G401 (cell line): ENCODE measurements at regions not wholly inside any gene's neighbourhood (a gene's known extent, or its start where the extent isn't known, plus 50 kb on each side); places are given as distances from the start of the nearest gene placed in this dataset.

Source experiments
- DNase-seq: peaks from one replicate; pipeline ENCODE4 v3.0.0-alpha.2; 2015; ENCODE audit warnings: low spot score
- in situ Hi-C: cut with HindIII; loops from 2 replicates; pipeline ENCODE4 v1.10.0; 2016; ENCODE audit warnings: low sequenced_read_pairs, mixed read lengths

GRCh38 chr2:122980671-122981070 is 1044.4 kb upstream of the CNTNAP5 start:
- in situ Hi-C loops = no loop called here

DNA sequence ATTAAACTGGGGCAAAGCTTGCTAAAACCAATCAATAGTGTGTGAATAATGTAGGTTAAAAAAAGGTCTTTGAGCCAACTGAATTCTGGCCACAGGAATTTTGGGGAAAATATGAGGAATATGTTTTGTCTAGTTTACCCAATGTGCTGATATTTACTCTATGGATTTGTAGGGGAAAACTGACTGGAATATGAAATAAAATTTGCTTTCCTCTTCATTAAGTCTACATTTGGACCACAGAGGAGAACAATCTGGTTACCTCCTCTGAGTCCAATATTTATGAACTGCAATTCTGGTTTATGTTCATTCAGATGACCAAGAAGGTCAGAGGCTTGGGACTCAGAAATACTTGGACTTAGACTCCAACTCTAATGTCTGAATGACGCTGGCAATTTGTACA is 1042.2 kb upstream of the CNTNAP5 start:
- in situ Hi-C loops = no loop called here
- no peak for DNase-seq

More at GRCh38 chr2:122980671-122981070, 1044.4 kb upstream of the CNTNAP5 start:
- no peak for DNase-seq

DNA sequence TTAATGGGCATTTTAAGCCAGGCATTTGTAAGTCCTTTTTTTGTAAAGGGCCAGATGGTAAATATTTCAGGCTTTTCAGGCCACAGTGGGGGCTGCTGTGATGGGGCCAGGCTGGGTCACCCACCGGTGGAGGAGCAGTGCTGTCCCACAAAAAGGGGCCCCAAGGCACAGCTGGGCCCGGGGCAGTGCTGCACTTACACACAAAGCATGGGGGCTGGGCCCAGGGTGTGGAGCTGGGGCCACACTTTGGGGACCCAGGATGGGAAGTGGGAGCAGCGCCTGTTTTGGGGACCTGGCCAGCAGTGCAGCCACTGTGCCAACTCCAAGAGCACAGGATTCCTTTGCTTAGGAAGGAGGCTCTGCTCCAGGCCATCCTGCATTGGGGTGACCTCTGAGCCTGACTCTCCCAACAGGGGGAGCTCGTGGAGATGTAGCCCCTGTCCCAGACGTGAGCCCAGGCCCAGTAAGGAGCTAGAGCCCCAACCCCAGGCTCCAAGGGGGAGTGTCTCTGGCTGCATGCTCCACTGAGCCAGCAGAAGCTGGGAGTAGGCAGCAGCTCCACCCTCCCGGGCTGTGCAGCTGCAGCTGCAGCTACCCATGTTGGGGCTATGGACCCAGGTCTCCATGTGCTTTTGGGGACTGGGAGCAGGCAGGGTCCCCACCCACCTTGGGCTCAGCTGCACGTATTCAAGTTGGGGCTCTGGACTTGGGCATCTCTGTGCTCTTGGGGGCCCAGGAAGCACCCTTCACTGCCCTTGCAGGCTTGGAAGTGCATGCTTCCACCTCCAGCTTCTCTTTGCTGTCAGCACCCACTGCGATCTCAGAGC is 1036.5 kb upstream of the CNTNAP5 start:
- in situ Hi-C loops = no loop called here
- no peak for DNase-seq

DNA sequence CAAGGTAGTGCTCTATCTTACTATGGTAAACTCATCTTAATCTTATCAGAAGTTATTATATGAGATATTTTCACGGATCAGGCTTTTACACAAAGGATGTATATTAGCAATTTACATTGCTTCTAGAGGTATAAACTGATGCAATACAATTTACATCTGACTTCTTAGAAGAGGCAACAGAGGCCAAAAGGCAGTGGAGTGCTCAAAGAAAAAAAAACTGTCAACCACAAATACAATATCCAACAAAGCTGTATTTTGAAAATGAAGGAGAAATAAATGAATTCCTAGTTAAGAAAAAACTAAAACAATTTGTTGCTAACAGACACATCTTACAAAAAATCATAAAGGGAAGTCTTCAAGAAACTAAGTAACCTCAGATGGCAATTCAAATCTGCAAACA is 1031.5 kb upstream of the CNTNAP5 start:
- no peak for DNase-seq
- in situ Hi-C loops = no loop called here

DNA sequence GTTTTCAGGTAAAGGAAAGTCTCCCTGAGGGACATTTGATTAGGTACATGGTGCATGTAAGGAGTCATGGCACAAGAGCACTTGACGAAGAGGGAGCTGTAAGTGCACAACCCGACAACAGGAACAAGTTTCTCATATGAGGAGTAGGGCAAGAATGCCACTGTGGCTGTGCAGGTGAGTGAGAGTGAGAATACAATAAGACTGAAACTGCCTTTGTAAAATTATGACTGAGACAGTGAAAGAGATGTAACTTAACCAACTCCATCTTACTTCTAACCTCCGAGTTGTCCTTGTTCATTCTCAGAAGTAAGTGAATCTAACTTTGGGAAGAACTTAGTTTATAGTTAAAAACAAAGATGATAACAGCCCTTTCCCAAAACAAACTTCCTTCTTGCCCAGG is 1025.8 kb upstream of the CNTNAP5 start:
- no peak for DNase-seq
- in situ Hi-C loops = no loop called here

DNA sequence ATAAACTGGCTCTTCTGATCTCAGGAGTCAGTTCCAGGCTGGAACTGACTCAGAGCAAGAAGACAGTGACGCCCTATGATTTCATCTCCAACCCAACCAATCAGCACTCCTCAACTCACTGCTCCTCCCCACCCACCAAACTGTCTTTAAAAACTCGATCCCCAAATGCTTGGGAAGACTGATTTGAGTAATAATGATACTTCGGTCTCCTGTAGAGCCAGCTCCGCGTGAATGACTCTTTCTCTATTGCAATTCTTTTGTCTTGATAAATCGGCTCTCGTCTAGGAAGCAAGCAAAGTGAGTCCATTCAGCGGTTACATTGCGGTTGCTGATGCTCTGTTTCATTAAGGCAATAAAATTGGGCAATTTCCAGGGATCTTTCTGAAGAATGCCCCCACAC is 1025.3 kb upstream of the CNTNAP5 start:
- no peak for DNase-seq
- in situ Hi-C loops = no loop called here

GRCh38 chr2:123002660-123003248 is 1022.3 kb upstream of the CNTNAP5 start:
- in situ Hi-C loops = no loop called here
- DNase-seq = no peak

DNA sequence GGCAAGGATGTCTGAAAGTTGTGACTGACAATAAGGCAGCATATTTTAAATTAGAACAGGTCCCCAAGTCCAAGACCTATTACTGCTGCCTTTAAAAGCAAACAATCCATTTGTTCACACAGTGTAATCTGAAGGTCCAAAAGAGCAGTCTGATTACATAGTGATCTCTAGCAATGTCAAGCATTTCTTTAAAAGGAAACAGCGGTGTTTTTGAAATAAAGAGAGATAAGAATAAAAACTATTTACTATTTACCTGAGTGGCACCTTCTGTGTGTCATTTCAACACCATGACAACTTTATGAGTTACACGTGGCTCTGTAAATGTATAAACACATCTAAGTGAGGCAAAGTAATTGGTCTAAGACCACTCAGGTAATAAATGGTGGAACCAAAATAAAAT is 1009.9 kb upstream of the CNTNAP5 start:
- in situ Hi-C loops = no loop called here
- no peak for DNase-seq

DNA sequence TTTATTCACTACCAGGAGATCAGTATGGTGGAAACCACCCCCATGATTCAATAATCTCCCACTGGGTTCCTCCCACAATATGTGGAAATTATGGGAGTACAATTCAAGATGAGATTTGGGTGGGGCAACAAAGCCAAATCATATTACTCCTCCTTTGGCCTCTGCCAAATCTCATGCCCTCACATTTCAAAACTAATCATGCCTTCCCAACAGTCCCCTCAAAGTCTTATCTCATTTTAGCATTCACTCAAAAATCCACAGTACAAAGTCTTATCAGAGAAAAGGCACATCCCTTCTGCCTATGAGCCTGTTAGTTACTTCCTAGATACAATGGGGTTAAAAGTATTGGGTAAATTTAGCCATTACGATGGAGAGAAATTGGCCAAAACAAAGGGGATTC is 989.5 kb upstream of the CNTNAP5 start:
- DNase-seq = no peak
- in situ Hi-C loops = no loop called here

DNA sequence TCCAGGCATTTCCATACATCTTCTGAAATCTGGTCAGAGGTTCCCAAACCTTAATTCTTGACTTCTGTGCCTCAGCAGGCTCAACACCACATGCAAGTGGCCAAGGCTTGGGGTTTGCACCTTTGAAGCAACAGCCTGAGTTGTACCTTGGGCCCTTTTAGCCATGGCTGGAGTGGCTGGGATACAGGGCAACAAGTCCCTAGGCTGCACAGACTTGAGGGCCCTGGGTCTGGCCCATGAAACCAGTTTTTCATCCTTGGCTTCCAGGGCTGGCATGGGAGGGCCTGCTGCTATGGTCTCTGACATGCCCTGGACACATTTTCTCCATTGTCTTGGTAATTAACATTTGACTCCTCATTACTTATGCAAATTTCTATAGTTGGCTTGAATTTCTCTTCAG is 988.8 kb upstream of the CNTNAP5 start:
- DNase-seq = no peak
- in situ Hi-C loops = no loop called here

- in situ Hi-C loops = no loop called here
- no peak for DNase-seq
Observed at GRCh38 chr2:123040506-123040905, 984.6 kb upstream of the CNTNAP5 start.

DNA sequence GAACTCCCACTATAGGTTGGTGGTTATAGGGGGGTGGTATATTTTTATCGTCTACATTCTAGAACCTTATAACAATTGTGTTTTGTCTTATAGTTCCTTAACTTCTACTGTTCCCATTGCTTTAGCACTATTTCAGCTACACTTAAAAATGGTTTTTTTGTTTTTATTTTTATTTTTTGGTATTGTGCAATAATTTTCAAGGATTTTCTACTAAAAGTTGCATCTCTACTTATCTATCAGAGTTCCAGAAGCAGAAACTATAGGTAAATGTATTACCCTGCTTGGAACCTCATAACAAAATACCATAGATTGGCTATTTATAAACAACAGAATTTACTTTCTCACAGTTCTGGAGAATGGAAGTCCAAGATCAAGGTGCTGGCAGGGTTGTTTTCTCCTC is 981.6 kb upstream of the CNTNAP5 start:
- no peak for DNase-seq

GRCh38 chr2:123045713-123046112 is 979.4 kb upstream of the CNTNAP5 start:
- in situ Hi-C loops = no loop called here
- no peak for DNase-seq

More for the DNA sequence above, 981.6 kb upstream of the CNTNAP5 start:
- in situ Hi-C loops = no loop called here

DNA sequence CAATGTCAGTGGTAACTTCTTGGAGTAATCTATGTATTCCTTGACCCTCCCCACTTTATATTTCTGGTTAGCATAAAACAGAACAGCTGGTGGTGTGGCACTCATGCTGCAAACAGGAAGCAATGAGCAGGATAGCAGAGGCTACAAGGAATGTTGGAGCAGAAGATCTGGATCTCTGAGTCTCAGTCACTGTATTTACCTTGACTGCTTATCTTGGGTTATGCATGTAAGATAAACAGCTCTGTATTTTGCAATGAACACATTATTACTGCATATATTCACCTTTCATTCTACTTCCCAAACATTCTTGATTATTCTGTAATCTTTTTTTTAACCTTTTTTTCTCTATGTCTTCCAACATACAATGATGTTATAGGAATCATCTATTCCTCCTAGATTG is 977.9 kb upstream of the CNTNAP5 start:
- in situ Hi-C loops = no loop called here
- DNase-seq = no peak

DNA sequence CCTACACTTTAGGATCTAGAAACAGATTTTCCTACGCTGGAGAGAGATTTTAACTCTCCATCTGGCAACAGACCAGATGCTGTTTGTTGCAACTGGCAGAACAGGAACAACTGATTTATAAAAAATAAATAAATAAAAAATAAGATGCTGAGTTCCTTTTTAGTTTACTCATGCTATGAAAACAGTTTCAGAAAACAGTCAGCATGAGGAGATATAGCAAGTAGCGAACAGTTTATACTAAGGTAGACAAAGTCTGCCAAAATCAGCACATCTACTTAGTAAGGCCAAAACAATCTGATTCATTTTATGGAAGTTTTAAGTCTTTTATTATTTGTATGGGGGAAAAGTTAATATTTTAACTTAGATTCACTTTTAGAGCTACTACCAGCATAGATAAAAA is 974.0 kb upstream of the CNTNAP5 start:
- no peak for DNase-seq
- in situ Hi-C loops = no loop called here

DNA sequence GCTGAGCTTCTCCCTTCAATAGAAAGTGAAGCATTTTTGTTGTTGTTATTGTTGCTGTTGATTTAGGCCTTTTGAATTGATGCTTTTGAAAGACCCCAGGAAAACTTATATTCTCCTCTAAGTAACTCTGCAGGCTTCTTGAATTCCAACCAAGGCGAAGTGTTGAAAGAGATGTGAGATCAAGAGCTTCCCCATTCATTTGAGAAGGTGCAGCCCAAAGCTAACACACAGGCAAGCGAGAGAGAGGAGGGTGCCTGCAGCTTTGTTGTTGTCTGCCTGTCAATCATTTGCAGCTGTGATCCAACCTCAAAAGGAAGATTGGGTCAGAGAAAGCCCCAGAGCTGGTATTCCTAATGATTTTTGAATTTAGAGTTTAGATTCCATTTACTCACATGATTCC is 963.6 kb upstream of the CNTNAP5 start:
- in situ Hi-C loops = no loop called here
- no peak for DNase-seq

GRCh38 chr2:123073371-123073770 is 951.7 kb upstream of the CNTNAP5 start:
- in situ Hi-C loops = no loop called here
- no peak for DNase-seq

DNA sequence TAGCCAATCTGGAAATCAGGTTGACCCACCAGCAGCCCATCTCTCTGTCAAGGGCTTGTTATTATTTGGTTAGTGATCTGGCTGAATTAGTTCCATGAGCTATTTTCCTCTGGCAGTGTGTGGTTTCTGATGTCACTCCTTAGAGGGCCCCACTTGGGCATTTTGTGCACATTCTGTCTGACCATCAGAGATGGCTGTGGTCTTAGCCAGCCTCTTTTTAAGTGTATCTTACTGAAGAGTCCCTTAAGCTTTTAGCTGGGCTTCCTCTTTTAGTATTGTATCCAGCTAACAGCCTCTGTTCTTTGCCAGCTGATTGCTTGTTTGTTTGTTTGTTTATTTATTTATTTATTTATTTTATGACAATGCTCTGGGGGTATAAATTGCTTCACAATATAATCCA is 951.1 kb upstream of the CNTNAP5 start:
- no peak for DNase-seq
- in situ Hi-C loops = no loop called here

DNA sequence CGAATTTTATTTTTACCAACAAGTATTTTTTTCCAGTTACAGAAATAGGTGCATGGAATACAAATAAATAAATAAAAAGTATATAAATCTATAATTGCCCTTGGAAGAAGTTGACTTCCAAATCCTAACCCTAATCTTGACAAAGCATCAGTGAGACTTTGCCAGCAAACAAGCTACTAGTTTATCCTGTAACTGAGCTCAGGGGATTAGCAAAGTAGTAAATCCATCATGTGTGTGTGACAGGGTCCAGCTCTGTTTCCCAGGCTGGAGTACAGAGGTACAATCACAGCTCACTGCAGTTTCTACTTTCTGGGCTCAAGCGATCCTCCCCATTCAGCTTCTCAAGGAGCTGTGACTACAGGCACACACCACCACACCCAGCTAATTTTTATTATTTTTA is 948.0 kb upstream of the CNTNAP5 start:
- in situ Hi-C loops = no loop called here
- no peak for DNase-seq

GRCh38 chr2:123080331-123080730 is 944.8 kb upstream of the CNTNAP5 start:
- no peak for DNase-seq
- in situ Hi-C loops = no loop called here

DNA sequence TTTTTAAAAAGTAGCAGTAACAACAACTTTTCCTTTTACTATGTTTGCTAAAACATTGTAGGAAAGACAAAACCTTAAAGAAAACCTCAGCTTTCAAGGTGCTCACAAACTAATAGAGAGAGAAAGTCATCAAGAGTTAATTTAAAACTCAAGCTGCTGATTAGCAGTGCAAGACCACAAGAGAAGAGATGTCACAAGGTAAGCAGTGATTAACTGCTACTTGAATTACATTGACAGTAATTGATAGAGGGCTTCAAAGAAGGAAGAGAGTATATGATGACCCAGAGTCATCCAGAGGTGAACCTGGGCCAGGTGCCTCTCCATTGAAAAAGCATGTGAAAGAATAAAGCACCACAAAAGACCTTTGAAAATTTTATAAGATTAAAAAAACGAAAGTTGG is 939.6 kb upstream of the CNTNAP5 start:
- DNase-seq = no peak
- in situ Hi-C loops = no loop called here
